ENCODE measurements at regions not wholly inside any gene's neighbourhood (a gene's known extent, or its start where the extent isn't known, plus 50 kb on each side); places are given as distances from the start of the nearest gene placed in this dataset.

- Mint-ChIP-seq H3K9me3 (peaks cover 25% of the 10 kb centered on the region), H3K27ac (no peak overlapping the region), H3K36me3 (ENCODE audit: low read depth) (no peaks in the 10 kb centered on the region), H3K4me3 (no peak overlapping the region), H3K4me1 (no peaks in the 10 kb centered on the region), H3K27me3 (ENCODE audit: low read depth, poor library complexity) (peaks cover 3% of the 10 kb centered on the region)
- TF ChIP-seq CTCF (IDR thresholded peaks at IDR 0.05) = no peak
- DNase-seq = no peak
Observed at GRCh38 chr2:222146488-222146887, 152.3 kb downstream of the PAX3 start.

DNA sequence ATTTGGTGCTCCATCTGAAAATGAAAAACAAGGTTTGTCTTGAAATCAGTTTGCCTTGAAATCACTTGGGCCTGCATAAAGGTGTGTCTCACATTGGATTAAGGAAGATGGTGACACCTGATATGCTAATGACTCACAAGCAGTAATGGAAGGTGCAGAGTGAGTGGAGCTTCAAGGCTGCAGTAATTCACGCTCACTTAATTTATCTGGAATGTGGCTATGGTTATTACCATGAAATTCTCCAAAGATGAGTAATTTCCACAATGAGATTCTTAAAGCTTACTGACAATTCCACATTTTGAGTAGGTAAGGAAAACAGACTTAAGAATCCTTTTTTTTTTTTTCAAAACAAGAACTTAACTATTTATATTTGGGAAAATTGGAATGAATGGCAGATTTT is 156.8 kb downstream of the PAX3 start:
- Mint-ChIP-seq H3K9me3 (peaks cover 32% of the 10 kb centered on the region), H3K4me3 (no peak overlapping the region), H3K36me3 (ENCODE audit: low read depth) (peaks cover 10% of the 10 kb centered on the region)

GRCh38 chr2:222136106-222136630 is 162.6 kb downstream of the PAX3 start:
- Mint-ChIP-seq H3K27me3 (ENCODE audit: low read depth, poor library complexity) (peaks cover 11% of the 10 kb centered on the region), H3K9me3 (peaks cover 27% of the 10 kb centered on the region), H3K36me3 (ENCODE audit: low read depth) (peaks cover 19% of the 10 kb centered on the region), H3K27ac (no peak overlapping the region), H3K4me3 (no peak overlapping the region), H3K4me1 (no peaks in the 10 kb centered on the region)
- TF ChIP-seq CTCF (IDR thresholded peaks at IDR 0.05) = no peak
- DNase-seq = no peak

More for the DNA sequence above, 156.8 kb downstream of the PAX3 start:
- no peak for TF ChIP-seq CTCF (IDR thresholded peaks at IDR 0.05)
- DNase-seq = no peak
- peaks cover 3% of the 10 kb centered on the region for H3K27me3 Mint-ChIP-seq (ENCODE audit: low read depth, poor library complexity)
- H3K27ac Mint-ChIP-seq = no peak overlapping the region
- H3K4me1 Mint-ChIP-seq = no peaks in the 10 kb centered on the region

DNA sequence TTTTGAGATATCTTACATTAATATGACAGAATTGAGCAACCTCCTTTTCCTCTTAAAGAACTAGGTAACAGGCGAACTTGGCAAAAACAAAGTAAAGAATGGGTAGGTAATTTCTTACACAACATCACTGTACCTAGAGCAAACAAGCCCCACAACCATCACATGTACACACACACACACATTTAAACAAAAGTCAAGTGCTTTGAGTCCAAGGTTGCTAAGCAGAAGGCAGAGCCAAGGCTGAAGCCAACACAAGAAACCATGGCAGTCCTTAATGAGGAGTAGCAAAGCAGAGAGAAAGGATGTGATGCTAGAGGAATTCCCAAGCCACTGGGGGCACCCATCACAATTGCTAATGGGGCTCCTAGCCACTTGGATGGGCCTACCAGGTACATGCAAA is 164.1 kb downstream of the PAX3 start:
- no peak overlapping the region for H3K4me3 Mint-ChIP-seq
- H3K4me1 Mint-ChIP-seq = no peaks in the 10 kb centered on the region
- H3K27ac Mint-ChIP-seq = no peak overlapping the region
- peaks cover 27% of the 10 kb centered on the region for H3K9me3 Mint-ChIP-seq
- H3K36me3 Mint-ChIP-seq (ENCODE audit: low read depth) = peaks cover 19% of the 10 kb centered on the region
- TF ChIP-seq CTCF (IDR thresholded peaks at IDR 0.05) = no peak
- peaks cover 11% of the 10 kb centered on the region for H3K27me3 Mint-ChIP-seq (ENCODE audit: low read depth, poor library complexity)
- no peak for DNase-seq

DNA sequence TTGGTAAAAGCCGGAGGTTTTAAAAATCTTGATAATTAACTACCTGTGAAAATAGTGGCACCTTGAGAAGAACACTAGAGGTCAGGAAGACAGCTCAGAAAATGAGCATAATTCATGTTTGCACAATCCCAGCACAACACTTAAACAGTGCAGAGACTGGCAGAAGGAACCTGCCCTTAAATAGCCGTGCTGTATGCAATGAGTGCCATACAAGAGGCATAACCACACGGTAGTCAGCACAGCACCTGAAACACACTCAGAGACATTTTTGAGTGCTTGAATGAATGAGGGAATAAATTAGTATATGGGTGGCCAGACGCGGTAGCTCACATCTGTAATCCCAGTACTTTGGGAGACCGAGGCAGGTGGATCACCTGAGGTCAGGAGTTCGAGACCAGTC is 164.9 kb downstream of the PAX3 start:
- DNase-seq = no peak
- peaks cover 19% of the 10 kb centered on the region for H3K36me3 Mint-ChIP-seq (ENCODE audit: low read depth)
- H3K27me3 Mint-ChIP-seq (ENCODE audit: low read depth, poor library complexity) = peaks cover 11% of the 10 kb centered on the region
- no peaks in the 10 kb centered on the region for H3K4me1 Mint-ChIP-seq
- H3K4me3 Mint-ChIP-seq = no peak overlapping the region
- no peak for TF ChIP-seq CTCF (IDR thresholded peaks at IDR 0.05)
- no peak overlapping the region for H3K27ac Mint-ChIP-seq
- H3K9me3 Mint-ChIP-seq = peaks cover 27% of the 10 kb centered on the region

GRCh38 chr2:222130855-222131254 is 167.9 kb downstream of the PAX3 start:
- H3K4me1 Mint-ChIP-seq = no peaks in the 10 kb centered on the region

More at GRCh38 chr2:222130855-222131254, 167.9 kb downstream of the PAX3 start:
- peaks cover 15% of the 10 kb centered on the region for H3K9me3 Mint-ChIP-seq
- H3K27ac Mint-ChIP-seq = no peak overlapping the region
- H3K27me3 Mint-ChIP-seq (ENCODE audit: low read depth, poor library complexity) = peaks cover 19% of the 10 kb centered on the region
- no peak for DNase-seq
- H3K4me3 Mint-ChIP-seq = no peak overlapping the region
- no peaks in the 10 kb centered on the region for H3K36me3 Mint-ChIP-seq (ENCODE audit: low read depth)
- no peak for TF ChIP-seq CTCF (IDR thresholded peaks at IDR 0.05)
